BJ (cell line): ENCODE measurements at regions not wholly inside any gene's neighbourhood (a gene's known extent, or its start where the extent isn't known, plus 50 kb on each side); places are given as distances from the start of the nearest gene placed in this dataset.

Experiments used
- CTCF ChIA-PET: fragments of 350-600 bp; formaldehyde crosslinking; extraction: SDS; loops from one replicate; lab custom pipeline; 2021; ENCODE audit warnings: antibody characterized with exemption, inconsistent platforms; lab: Yijun Ruan, JAX
- POLR2A ChIA-PET: fragments of 300-600 bp; sonication (Branson Sonifier 250); formaldehyde crosslinking; extraction: SDS; loops from one replicate; lab custom pipeline; 2021; ENCODE audit warnings: antibody characterized with exemption; lab: Charles Lee
- DNase-seq: peaks from one replicate; pipeline ENCODE4 v3.0.0-alpha.2; 2011; ENCODE audit warnings: low read depth
- H3K27me3 ChIP-seq: 2 replicates; pipeline ENCODE4 v1.6.0; 2011; ENCODE audit warnings: low read length; ENCODE audit not compliant: control insufficient read depth, insufficient read depth
- H3K36me3 ChIP-seq: 2 replicates; pipeline ENCODE4 v1.5.1; 2011; ENCODE audit warnings: low read length; ENCODE audit not compliant: control insufficient read depth, insufficient read depth
- H3K4me3 ChIP-seq: 2 replicates; pipeline ENCODE4 v1.5.1; 2011; ENCODE audit warnings: low read depth, mild to moderate bottlenecking, control low read depth, low read length
- TF ChIP-seq, protein P1 (sequence below): IDR thresholded peaks from 2 replicates; pipeline ENCODE4 v1.5.1; 2011; ENCODE audit warnings: low read depth, mild to moderate bottlenecking, control low read depth, inconsistent platforms, low read length, moderate library complexity; ENCODE audit not compliant: insufficient read depth

DNA sequence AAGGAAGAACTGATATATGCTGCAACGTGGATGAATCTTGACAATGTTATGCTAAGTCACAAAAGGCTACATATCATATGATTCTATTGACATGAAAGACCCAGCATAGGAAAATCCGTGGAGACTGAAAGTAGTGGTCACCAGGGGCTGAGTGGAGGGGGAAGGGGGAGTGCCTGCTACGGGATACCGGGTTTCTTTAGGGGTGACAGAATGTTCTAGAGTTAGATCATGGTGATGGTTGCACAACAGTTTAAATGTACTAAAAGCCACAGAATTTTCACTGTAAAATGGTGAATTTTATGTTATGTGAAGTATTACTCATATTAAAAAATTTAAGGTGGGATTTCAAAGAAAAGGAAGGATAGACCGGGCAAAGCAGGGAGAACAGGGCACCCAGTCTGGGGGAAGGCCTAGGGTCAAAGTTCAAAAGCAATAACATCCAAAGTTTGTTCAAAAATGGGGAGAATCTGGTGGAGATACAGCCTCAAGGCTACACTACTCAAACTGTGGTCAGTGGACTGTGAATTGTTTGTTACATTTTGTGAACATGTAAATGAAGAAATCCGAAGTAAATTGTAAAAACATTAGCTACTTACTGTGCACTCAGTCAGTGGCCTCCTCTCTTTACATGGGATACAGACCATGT is 74.2 kb upstream of the FNDC3B start:
- no peak for DNase-seq
- Histone ChIP-seq H3K27me3 (no peaks in the 10 kb centered on the region), H3K36me3 (no peaks in the 10 kb centered on the region), H3K4me3 (no peak overlapping the region)
- CTCF ChIA-PET = interaction anchor here (0.8 kb wide), 1 partner anchor 10 kb away, joined by 3 read pairs; no protein-coding TSS in a partner anchor
- POLR2A ChIA-PET = no interaction called here
- TF ChIP-seq, protein P1, sequence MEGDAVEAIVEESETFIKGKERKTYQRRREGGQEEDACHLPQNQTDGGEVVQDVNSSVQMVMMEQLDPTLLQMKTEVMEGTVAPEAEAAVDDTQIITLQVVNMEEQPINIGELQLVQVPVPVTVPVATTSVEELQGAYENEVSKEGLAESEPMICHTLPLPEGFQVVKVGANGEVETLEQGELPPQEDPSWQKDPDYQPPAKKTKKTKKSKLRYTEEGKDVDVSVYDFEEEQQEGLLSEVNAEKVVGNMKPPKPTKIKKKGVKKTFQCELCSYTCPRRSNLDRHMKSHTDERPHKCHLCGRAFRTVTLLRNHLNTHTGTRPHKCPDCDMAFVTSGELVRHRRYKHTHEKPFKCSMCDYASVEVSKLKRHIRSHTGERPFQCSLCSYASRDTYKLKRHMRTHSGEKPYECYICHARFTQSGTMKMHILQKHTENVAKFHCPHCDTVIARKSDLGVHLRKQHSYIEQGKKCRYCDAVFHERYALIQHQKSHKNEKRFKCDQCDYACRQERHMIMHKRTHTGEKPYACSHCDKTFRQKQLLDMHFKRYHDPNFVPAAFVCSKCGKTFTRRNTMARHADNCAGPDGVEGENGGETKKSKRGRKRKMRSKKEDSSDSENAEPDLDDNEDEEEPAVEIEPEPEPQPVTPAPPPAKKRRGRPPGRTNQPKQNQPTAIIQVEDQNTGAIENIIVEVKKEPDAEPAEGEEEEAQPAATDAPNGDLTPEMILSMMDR = no peak

GRCh38 chr3:171966533-171967136 is 72.7 kb upstream of the FNDC3B start:
- TF ChIP-seq, protein P1 = no peak
- Histone ChIP-seq H3K27me3 (no peaks in the 10 kb centered on the region), H3K4me3 (no peak overlapping the region), H3K36me3 (no peaks in the 10 kb centered on the region)
- CTCF ChIA-PET = no interaction called here
- no peak for DNase-seq
- POLR2A ChIA-PET = no interaction called here

GRCh38 chr3:171967137-171967783 is 72.1 kb upstream of the FNDC3B start:
- H3K27me3 ChIP-seq = no peaks in the 10 kb centered on the region
- ChIA-PET POLR2A (no interaction called here), CTCF (no interaction called here)
- DNase-seq = peak; percentile 90
- no peak overlapping the region for H3K4me3 ChIP-seq
- no peaks in the 10 kb centered on the region for H3K36me3 ChIP-seq
- TF ChIP-seq, protein P1 = no peak

GRCh38 chr3:171967932-171968678 is 71.3 kb upstream of the FNDC3B start:
- CTCF ChIA-PET = interaction anchor here (0.7 kb wide), 1 partner anchor 74 kb away, joined by 3 read pairs; no protein-coding TSS in a partner anchor

More at GRCh38 chr3:171967932-171968678, 71.3 kb upstream of the FNDC3B start:
- Histone ChIP-seq H3K4me3 (no peak overlapping the region), H3K36me3 (no peaks in the 10 kb centered on the region), H3K27me3 (no peaks in the 10 kb centered on the region)
- DNase-seq = no peak
- TF ChIP-seq, protein P1 = no peak
- POLR2A ChIA-PET = no interaction called here
